ENCODE measurements at regions not wholly inside any gene's neighbourhood (a gene's known extent, or its start where the extent isn't known, plus 50 kb on each side); places are given as distances from the start of the nearest gene placed in this dataset.

- Mint-ChIP-seq H3K9me3 (no peaks in the 10 kb centered on the region), H3K27ac (no peak overlapping the region), H3K4me3 (no peak overlapping the region), H3K27me3 (peaks cover 5% of the 10 kb centered on the region), H3K36me3 (ENCODE audit: low read depth) (no peaks in the 10 kb centered on the region), H3K4me1 (ENCODE audit: low read depth) (no peaks in the 10 kb centered on the region)
- CTCF ChIA-PET, result no interaction called here
- TF ChIP-seq CTCF (IDR thresholded peaks at IDR 0.05), result no peak
- DNase-seq (no peak), ATAC-seq (no peak)
- POLR2A ChIA-PET, result no interaction called here
- intact Hi-C loops (cut with micrococcal nuclease), result no loop called here
These were observed 683.0 kb downstream of the DHX35 start for GRCh38 chr20:39645131-39645530.

GRCh38 chr20:39643292-39643691, 681.1 kb downstream of the DHX35 start:
- Mint-ChIP-seq H3K4me1 (ENCODE audit: low read depth) (no peaks in the 10 kb centered on the region), H3K27ac (no peak overlapping the region), H3K4me3 (no peak overlapping the region), H3K36me3 (ENCODE audit: low read depth) (no peaks in the 10 kb centered on the region), H3K27me3 (peaks cover 5% of the 10 kb centered on the region), H3K9me3 (no peaks in the 10 kb centered on the region)
- no peak for TF ChIP-seq CTCF (IDR thresholded peaks at IDR 0.05)
- POLR2A ChIA-PET, result no interaction called here
- no peak for ATAC-seq
- CTCF ChIA-PET, result no interaction called here
- intact Hi-C loops (cut with micrococcal nuclease), result no loop called here
- no peak for DNase-seq

GRCh38 chr20:39641423-39641822, 679.3 kb downstream of the DHX35 start:
- no peaks in the 10 kb centered on the region for H3K36me3 Mint-ChIP-seq (ENCODE audit: low read depth)
- no peaks in the 10 kb centered on the region for H3K4me1 Mint-ChIP-seq (ENCODE audit: low read depth)
- no peaks in the 10 kb centered on the region for H3K9me3 Mint-ChIP-seq
- TF ChIP-seq CTCF (IDR thresholded peaks at IDR 0.05), result no peak
- CTCF ChIA-PET, result no interaction called here
- POLR2A ChIA-PET, result no interaction called here
- ATAC-seq, result no peak
- intact Hi-C loops (cut with micrococcal nuclease), result no loop called here
- no peak overlapping the region for H3K27ac Mint-ChIP-seq
- H3K4me3 Mint-ChIP-seq, result no peak overlapping the region
- no peak for DNase-seq
- peaks cover 3% of the 10 kb centered on the region for H3K27me3 Mint-ChIP-seq

- ATAC-seq (no peak), DNase-seq (no peak)
- Mint-ChIP-seq H3K4me3 (no peak overlapping the region), H3K27me3 (peaks cover 2% of the 10 kb centered on the region), H3K9me3 (no peaks in the 10 kb centered on the region), H3K27ac (no peak overlapping the region), H3K4me1 (ENCODE audit: low read depth) (no peaks in the 10 kb centered on the region), H3K36me3 (ENCODE audit: low read depth) (no peaks in the 10 kb centered on the region)
- TF ChIP-seq CTCF (IDR thresholded peaks at IDR 0.05), result no peak
- intact Hi-C loops (cut with micrococcal nuclease), result no loop called here
- ChIA-PET POLR2A (no interaction called here), CTCF (no interaction called here)
These were observed 678.0 kb downstream of the DHX35 start for GRCh38 chr20:39640147-39640546.

- no peak for ATAC-seq
- H3K27me3 Mint-ChIP-seq, result peaks cover 2% of the 10 kb centered on the region
- intact Hi-C loops (cut with micrococcal nuclease), result no loop called here
- DNase-seq, result no peak
- no peak overlapping the region for H3K27ac Mint-ChIP-seq
- no peak for TF ChIP-seq CTCF (IDR thresholded peaks at IDR 0.05)
- ChIA-PET POLR2A (interaction anchor here (1.5 kb wide), 1 partner anchor 16 kb away, joined by 3 read pairs; no protein-coding TSS in a partner anchor), CTCF (no interaction called here)
- no peak overlapping the region for H3K4me3 Mint-ChIP-seq
- no peaks in the 10 kb centered on the region for H3K36me3 Mint-ChIP-seq (ENCODE audit: low read depth)
- H3K4me1 Mint-ChIP-seq (ENCODE audit: low read depth), result no peaks in the 10 kb centered on the region
- no peaks in the 10 kb centered on the region for H3K9me3 Mint-ChIP-seq
These were observed 676.6 kb downstream of the DHX35 start for GRCh38 chr20:39638731-39639130.

All from activated CD8-positive, alpha-beta T cell treated with anti-CD3 and anti-CD28 coated beads for 36 hours (primary cell).